D721Med (cell line): ENCODE measurements at regions not wholly inside any gene's neighbourhood (a gene's known extent, or its start where the extent isn't known, plus 50 kb on each side); places are given as distances from the start of the nearest gene placed in this dataset.

Experiments
- DNase-seq: peaks from one replicate; pipeline ENCODE4 v3.0.0; 2011; ENCODE audit warnings: low spot score; ENCODE audit not compliant: insufficient read length
- FAIRE-seq: peaks from 2 replicates; lab custom pipeline; 2011; peaks lifted over from hg19 to GRCh38; lab: Jason Lieb, UNC
- TF ChIP-seq, protein P1 (sequence below): IDR thresholded peaks from 2 replicates; pipeline ENCODE4 v1.5.1; 2012; ENCODE audit warnings: mild to moderate bottlenecking, control low read depth; ENCODE audit not compliant: insufficient read depth; ENCODE audit errors: missing control alignments

DNA sequence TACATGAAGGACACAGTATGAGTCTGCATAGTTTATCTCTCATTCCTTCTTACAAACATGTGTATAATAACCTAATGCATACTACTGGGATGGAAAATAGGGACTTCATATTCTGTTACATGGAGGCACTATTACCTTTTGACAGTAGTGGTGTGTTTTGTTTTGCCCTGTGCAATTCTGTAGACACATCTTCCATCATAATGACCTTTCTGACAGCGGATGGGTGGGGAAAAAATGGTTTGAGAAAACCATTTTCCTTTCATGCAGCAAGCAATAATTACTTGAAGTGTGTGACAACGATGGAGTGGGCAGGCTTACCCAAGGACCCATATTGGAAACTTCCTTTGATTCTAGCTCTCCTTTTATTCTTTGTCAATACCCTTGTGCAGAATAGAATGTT lies 153.6 kb upstream of the ONECUT1 start:
- FAIRE-seq (no peak), DNase-seq (no peak)
- TF ChIP-seq, protein P1, sequence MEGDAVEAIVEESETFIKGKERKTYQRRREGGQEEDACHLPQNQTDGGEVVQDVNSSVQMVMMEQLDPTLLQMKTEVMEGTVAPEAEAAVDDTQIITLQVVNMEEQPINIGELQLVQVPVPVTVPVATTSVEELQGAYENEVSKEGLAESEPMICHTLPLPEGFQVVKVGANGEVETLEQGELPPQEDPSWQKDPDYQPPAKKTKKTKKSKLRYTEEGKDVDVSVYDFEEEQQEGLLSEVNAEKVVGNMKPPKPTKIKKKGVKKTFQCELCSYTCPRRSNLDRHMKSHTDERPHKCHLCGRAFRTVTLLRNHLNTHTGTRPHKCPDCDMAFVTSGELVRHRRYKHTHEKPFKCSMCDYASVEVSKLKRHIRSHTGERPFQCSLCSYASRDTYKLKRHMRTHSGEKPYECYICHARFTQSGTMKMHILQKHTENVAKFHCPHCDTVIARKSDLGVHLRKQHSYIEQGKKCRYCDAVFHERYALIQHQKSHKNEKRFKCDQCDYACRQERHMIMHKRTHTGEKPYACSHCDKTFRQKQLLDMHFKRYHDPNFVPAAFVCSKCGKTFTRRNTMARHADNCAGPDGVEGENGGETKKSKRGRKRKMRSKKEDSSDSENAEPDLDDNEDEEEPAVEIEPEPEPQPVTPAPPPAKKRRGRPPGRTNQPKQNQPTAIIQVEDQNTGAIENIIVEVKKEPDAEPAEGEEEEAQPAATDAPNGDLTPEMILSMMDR = no peak

DNA sequence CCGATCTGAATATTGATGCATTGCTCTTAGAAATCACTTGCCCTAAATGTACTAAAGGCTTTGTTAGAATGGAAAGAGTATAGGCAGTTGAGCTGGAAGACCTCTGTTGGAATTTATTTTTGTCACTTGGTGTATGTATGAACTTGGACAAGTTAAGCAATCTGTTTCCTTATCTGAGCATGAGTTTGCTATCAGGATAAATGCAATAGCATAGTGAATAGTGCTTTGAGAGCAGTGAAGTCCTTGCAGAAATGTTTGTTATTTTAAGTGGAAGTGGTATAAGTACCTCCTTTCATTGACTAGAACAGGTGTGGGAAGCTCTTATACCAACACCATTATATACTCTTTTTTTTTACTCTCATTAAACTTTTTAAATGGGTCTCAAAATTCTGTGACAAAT lies 146.4 kb upstream of the ONECUT1 start:
- no peak for DNase-seq
- TF ChIP-seq, protein P1 = no peak
- FAIRE-seq = no peak

DNA sequence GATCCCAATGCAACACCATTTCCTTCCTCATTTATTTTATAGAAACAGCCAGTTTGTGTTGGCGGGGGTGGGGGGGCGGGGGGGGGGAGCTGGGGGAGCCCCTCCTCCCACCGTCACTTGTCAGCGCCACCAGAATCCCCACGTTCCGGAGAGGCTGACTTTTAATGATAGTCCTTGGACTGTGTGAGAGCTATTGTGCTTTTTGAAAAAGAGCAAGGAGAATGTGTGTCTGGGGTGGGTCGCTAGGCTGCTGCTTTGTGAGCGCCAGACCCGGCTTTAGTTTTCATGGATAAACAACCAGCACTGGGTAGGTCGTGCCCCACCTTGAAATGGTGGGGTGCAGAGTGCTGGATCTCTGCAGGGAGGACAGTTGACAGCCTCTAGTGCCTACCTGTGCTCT lies 135.0 kb upstream of the ONECUT1 start:
- TF ChIP-seq, protein P1 = no peak
- FAIRE-seq = no peak
- no peak for DNase-seq

DNA sequence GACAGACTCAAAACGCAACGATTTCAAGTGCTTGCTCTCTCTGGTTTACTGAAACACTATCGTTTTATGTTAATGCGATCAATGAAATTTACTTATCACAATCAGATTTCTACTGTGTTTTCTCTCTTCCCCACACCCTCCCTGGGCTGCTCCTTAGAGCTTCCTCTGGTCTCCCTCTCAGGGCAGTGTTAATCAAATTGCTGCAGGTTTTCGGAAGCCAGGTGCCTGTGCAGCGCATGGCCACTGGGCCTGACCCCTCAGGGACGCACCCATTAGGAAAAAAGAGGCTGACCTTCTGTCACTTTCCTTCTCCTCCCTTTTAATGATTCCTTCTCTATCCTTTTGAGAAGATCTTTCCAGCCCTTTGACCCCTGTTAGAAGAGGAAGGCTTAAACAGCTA lies 134.5 kb upstream of the ONECUT1 start:
- DNase-seq = no peak
- no peak for FAIRE-seq
- TF ChIP-seq, protein P1 = no peak

DNA sequence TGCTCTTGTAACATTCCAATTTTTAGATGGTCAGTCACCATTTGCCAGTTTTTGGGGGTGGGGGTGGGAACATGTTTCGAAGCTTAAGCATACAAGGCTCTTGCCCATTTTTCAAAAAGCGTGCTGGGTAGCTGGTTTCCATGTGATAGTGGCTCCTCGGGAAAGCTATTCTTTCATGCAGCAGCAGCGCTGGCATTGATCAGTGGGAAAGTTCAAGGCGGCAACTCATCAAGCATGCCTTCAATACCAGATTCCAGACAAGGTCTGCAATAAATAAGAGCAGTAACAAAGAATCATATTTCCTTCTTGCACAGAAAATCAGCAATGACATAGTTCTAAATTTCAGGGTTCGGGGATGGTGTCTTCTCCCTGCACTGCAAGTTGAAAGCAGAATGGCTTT lies 133.5 kb upstream of the ONECUT1 start:
- TF ChIP-seq, protein P1 = no peak
- no peak for FAIRE-seq

DNA sequence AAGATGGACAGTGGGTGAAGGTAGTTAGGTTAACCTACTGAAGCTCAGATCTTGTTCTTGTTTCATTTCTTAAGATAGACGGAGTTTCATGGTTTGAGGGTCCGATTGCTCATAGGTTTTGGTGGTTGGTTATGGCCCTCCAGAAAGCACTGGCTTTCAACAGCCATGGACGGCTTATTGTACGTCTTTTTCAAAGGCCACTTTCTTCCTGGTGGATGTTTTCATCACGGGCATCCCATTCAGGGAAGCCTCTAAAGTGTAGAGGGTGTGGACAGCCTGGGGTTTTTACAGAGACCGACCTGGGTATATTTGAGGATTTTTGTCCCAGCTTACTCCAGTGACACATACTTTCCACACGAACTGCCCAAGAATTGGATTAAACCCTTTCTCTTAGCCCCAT lies 132.7 kb upstream of the ONECUT1 start:
- no peak for FAIRE-seq
- TF ChIP-seq, protein P1 = no peak

More for the DNA sequence above, 133.5 kb upstream of the ONECUT1 start:
- DNase-seq = no peak

DNA sequence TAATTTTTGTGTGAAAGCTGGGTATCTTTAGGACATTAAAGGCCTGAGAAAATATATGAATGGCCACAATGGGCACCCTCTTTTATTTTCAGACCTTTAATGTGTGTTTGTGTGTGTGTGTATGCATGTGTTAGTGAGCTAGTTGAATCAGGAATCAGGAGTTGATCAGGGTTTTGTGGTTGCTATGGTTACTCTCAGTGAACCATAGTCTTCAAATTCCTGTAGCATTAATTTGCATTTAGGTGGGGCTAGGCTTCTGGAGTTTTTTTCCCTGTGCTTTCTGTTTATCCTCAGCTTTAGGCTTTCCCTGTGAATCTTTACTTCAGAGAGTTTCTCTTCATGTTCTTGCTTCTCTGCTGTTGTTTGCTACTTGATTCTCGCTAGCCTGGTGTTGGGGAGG lies 122.0 kb upstream of the ONECUT1 start:
- DNase-seq (no peak), FAIRE-seq (no peak)
- TF ChIP-seq, protein P1 = no peak

More for the DNA sequence above, 132.7 kb upstream of the ONECUT1 start:
- DNase-seq = no peak
